ENCODE measurements at regions not wholly inside any gene's neighbourhood (a gene's known extent, or its start where the extent isn't known, plus 50 kb on each side); places are given as distances from the start of the nearest gene placed in this dataset.

- FAIRE-seq = no peak
- H3K27me3 ChIP-seq (replicated peaks in 1 of 2; ENCODE audit: control insufficient read depth in 2 of 2, insufficient read depth in 2 of 2, low read length in 1 of 2) = no peaks in the 10 kb centered on the region
- ChIA-PET POLR2A (no interaction called here), SMC1A (ENCODE audit: uncharacterized antibody, unreplicated experiment) (interaction anchor here (1.4 kb wide), 1 partner anchor 15 kb away, joined by 3 read pairs; no protein-coding TSS in a partner anchor), RAD21 (ENCODE audit: unreplicated experiment) (no interaction called here), CTCF (no interaction called here)
- H2AFZ ChIP-seq (ENCODE audit: control insufficient read depth, low read depth, low read length) = no peak overlapping the region
- H4K20me1 ChIP-seq (ENCODE audit: control insufficient read depth, insufficient read depth) = no peaks in the 10 kb centered on the region
- 52% methylated on average over 10 of the region's 10 CpGs for WGBS (ENCODE audit: insufficient coverage, insufficient replicate concordance, low lambda C conversion rate, missing lambda C conversion rate)
- H3K79me2 ChIP-seq (ENCODE audit: control insufficient read depth, insufficient read depth, low read length) = no peaks in the 10 kb centered on the region
- H3K27ac ChIP-seq (ENCODE audit: control insufficient read depth, insufficient read depth) = no peak overlapping the region
- no peaks in the 10 kb centered on the region for H3K4me1 ChIP-seq (ENCODE audit: control insufficient read depth, insufficient read depth, low read length)
- no peak overlapping the region for H3K9ac ChIP-seq (ENCODE audit: control insufficient read depth, insufficient read depth, low read length)
- DNase-seq (ENCODE audit: low read depth, low spot score) = no peak
- TF ChIP-seq ZNF24 (IDR thresholded peaks at IDR 0.05) = no peak
- no peak for TF ChIP-seq ESRRA (IDR thresholded peaks at IDR 0.05; ENCODE audit: low read length)
- no peak for TF ChIP-seq SMARCA5 (IDR thresholded peaks at IDR 0.05)
- no peak for TF ChIP-seq CREM (IDR thresholded peaks at IDR 0.05; ENCODE audit: low read depth)
- no peak for TF ChIP-seq ELK1 (IDR thresholded peaks at IDR 0.05; ENCODE audit: low read depth, low read length)
- no peak for TF ChIP-seq FOXM1 (IDR thresholded peaks at IDR 0.05; ENCODE audit: low read depth, low read length)
- TF ChIP-seq E2F4 (IDR thresholded peaks at IDR 0.05; ENCODE audit: low read depth, low read length) = no peak
- TF ChIP-seq CEBPZ (IDR thresholded peaks at IDR 0.05; ENCODE audit: low read depth, low read length) = no peak
- TF ChIP-seq ZBTB11 (CRISPR knock-in tag; IDR thresholded peaks at IDR 0.05) = no peak
- no peak for TF ChIP-seq ZBTB4 (CRISPR knock-in tag; IDR thresholded peaks at IDR 0.05)
- no peak for TF ChIP-seq BHLHE40 (IDR thresholded peaks at IDR 0.05; ENCODE audit: borderline replicate concordance in 1 of 2, low read depth in 2 of 2, low read length in 1 of 2)
- no peak for TF ChIP-seq TBL1XR1 (IDR thresholded peaks at IDR 0.05; ENCODE audit: low read depth, low read length)
- TF ChIP-seq NFYA (IDR thresholded peaks at IDR 0.05; ENCODE audit: borderline replicate concordance, low read depth, low read length) = no peak
- no peak overlapping the region for H3K4me3 ChIP-seq
- in situ Hi-C loops (cut with MboI) = loop anchor here (5.0 to 25.0 kb wide), 2 partner anchors 49 to 129 kb away; no protein-coding TSS in a partner anchor
- no peaks in the 10 kb centered on the region for H3K9me3 ChIP-seq (replicated peaks; ENCODE audit: control insufficient read depth, insufficient read depth, low read length)
- H3K4me2 ChIP-seq (ENCODE audit: control insufficient read depth, insufficient read depth) = no peak overlapping the region
- H3K36me3 ChIP-seq (ENCODE audit: control insufficient read depth in 2 of 2, insufficient read depth in 2 of 2, low read length in 1 of 2) = no peaks in the 10 kb centered on the region
- intact Hi-C loops (cut with micrococcal nuclease; ENCODE audit: unreplicated experiment) = no loop called here
- no peak for ATAC-seq
- no TSS peak for BruUV-seq (replicated peaks)
Observed at GRCh38 chr17:12358477-12358876, 307.2 kb upstream of the MYOCD start.

Data from GM12878 (cell line).